Endothelial cell of umbilical vein (primary cell): ENCODE measurements at regions not wholly inside any gene's neighbourhood (a gene's known extent, or its start where the extent isn't known, plus 50 kb on each side); places are given as distances from the start of the nearest gene placed in this dataset.

Experiments
- CTCF ChIP-seq, 2 donors: IDR thresholded peaks; 1 replicate in 1 of 2; 2 replicates in 1 of 2; pipeline ENCODE4 v1.5.1; 2011; ENCODE audit warnings: low read length in 2 of 2, mild to moderate bottlenecking in 2 of 2, moderate library complexity in 2 of 2, control low read depth in 1 of 2, inconsistent platforms in 1 of 2, low read depth in 1 of 2; ENCODE audit not compliant: insufficient read depth in 1 of 2; ENCODE audit errors: extremely low read depth in 1 of 2
- EZH2 ChIP-seq: IDR thresholded peaks from 2 replicates; pipeline ENCODE4 v1.6.1; 2012; ENCODE audit warnings: borderline replicate concordance, low read depth, mild to moderate bottlenecking, moderate library complexity, low read length, inconsistent platforms; ENCODE audit not compliant: severe bottlenecking
- FOS ChIP-seq: IDR thresholded peaks from 2 replicates; pipeline ENCODE4 v1.6.1; 2011; ENCODE audit warnings: mild to moderate bottlenecking, low read length, moderate library complexity, borderline replicate concordance; ENCODE audit not compliant: insufficient read depth
- GATA2 ChIP-seq: IDR thresholded peaks from 2 replicates; pipeline ENCODE4 v1.7.0; 2011; ENCODE audit warnings: low read depth, mild to moderate bottlenecking, moderate library complexity, mixed read lengths, low read length; ENCODE audit not compliant: insufficient read length, insufficient read depth
- JUN ChIP-seq: IDR thresholded peaks from 2 replicates; pipeline ENCODE4 v1.6.1; 2011; ENCODE audit warnings: borderline replicate concordance, low read depth; ENCODE audit not compliant: insufficient read length, insufficient read depth
- MAX ChIP-seq: IDR thresholded peaks from 2 replicates; pipeline ENCODE4 v1.6.1; 2011; ENCODE audit not compliant: insufficient read depth, insufficient read length
- MYC ChIP-seq: IDR thresholded peaks from one replicate; pipeline ENCODE4 v1.6.1; 2011; ENCODE audit warnings: mild to moderate bottlenecking, low read depth, low read length
- POLR2A ChIP-seq: IDR thresholded peaks from 2 replicates; pipeline ENCODE4 v1.6.1; 2012; ENCODE audit warnings: low read depth, mild to moderate bottlenecking, control low read depth, low read length
- POLR2AphosphoS5 ChIP-seq: IDR thresholded peaks from 2 replicates; pipeline ENCODE4 v1.6.1; 2012; ENCODE audit warnings: low read depth, mild to moderate bottlenecking, control low read depth, low read length, moderate library complexity; ENCODE audit not compliant: insufficient read depth

GRCh38 chr3:146966124-146966523, 361.0 kb upstream of the PLSCR5 start:
- TF ChIP-seq CTCF (IDR thresholded peaks at IDR 0.05; ENCODE audit: extremely low read depth in 1 of 2, insufficient read depth in 1 of 2, low read depth in 1 of 2, low read length in 2 of 2) (no peak), POLR2AphosphoS5 (no peak), POLR2A (no peak), EZH2 (no peak), FOS (no peak), JUN (no peak), MAX (no peak), GATA2 (no peak), MYC (no peak)
